ENCODE measurements at regions not wholly inside any gene's neighbourhood (a gene's known extent, or its start where the extent isn't known, plus 50 kb on each side); places are given as distances from the start of the nearest gene placed in this dataset.

GRCh38 chr5:166677891-166678290 lies 1613.6 kb upstream of the WWC1 start:
- no peak for TF ChIP-seq FOXM1 (CRISPR knock-in tag; IDR thresholded peaks at IDR 0.05)
- no peak for TF ChIP-seq NR2C2 (CRISPR knock-in tag; IDR thresholded peaks at IDR 0.05; ENCODE audit: borderline replicate concordance)
- TF ChIP-seq, protein P1, sequence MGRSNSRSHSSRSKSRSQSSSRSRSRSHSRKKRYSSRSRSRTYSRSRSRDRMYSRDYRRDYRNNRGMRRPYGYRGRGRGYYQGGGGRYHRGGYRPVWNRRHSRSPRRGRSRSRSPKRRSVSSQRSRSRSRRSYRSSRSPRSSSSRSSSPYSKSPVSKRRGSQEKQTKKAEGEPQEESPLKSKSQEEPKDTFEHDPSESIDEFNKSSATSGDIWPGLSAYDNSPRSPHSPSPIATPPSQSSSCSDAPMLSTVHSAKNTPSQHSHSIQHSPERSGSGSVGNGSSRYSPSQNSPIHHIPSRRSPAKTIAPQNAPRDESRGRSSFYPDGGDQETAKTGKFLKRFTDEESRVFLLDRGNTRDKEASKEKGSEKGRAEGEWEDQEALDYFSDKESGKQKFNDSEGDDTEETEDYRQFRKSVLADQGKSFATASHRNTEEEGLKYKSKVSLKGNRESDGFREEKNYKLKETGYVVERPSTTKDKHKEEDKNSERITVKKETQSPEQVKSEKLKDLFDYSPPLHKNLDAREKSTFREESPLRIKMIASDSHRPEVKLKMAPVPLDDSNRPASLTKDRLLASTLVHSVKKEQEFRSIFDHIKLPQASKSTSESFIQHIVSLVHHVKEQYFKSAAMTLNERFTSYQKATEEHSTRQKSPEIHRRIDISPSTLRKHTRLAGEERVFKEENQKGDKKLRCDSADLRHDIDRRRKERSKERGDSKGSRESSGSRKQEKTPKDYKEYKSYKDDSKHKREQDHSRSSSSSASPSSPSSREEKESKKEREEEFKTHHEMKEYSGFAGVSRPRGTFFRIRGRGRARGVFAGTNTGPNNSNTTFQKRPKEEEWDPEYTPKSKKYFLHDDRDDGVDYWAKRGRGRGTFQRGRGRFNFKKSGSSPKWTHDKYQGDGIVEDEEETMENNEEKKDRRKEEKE (IDR thresholded peaks at IDR 0.05), result no peak
- TF ChIP-seq, protein P2, sequence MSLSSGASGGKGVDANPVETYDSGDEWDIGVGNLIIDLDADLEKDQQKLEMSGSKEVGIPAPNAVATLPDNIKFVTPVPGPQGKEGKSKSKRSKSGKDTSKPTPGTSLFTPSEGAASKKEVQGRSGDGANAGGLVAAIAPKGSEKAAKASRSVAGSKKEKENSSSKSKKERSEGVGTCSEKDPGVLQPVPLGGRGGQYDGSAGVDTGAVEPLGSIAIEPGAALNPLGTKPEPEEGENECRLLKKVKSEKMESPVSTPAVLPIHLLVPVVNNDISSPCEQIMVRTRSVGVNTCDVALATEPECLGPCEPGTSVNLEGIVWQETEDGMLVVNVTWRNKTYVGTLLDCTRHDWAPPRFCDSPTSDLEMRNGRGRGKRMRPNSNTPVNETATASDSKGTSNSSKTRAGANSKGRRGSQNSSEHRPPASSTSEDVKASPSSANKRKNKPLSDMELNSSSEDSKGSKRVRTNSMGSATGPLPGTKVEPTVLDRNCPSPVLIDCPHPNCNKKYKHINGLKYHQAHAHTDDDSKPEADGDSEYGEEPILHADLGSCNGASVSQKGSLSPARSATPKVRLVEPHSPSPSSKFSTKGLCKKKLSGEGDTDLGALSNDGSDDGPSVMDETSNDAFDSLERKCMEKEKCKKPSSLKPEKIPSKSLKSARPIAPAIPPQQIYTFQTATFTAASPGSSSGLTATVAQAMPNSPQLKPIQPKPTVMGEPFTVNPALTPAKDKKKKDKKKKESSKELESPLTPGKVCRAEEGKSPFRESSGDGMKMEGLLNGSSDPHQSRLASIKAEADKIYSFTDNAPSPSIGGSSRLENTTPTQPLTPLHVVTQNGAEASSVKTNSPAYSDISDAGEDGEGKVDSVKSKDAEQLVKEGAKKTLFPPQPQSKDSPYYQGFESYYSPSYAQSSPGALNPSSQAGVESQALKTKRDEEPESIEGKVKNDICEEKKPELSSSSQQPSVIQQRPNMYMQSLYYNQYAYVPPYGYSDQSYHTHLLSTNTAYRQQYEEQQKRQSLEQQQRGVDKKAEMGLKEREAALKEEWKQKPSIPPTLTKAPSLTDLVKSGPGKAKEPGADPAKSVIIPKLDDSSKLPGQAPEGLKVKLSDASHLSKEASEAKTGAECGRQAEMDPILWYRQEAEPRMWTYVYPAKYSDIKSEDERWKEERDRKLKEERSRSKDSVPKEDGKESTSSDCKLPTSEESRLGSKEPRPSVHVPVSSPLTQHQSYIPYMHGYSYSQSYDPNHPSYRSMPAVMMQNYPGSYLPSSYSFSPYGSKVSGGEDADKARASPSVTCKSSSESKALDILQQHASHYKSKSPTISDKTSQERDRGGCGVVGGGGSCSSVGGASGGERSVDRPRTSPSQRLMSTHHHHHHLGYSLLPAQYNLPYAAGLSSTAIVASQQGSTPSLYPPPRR (CRISPR knock-in tag; IDR thresholded peaks at IDR 0.05; ENCODE audit: borderline replicate concordance), result no peak
- no peak for TF ChIP-seq HOXA3 (CRISPR knock-in tag; IDR thresholded peaks at IDR 0.05)
- no peak for TF ChIP-seq NR1H2 (CRISPR knock-in tag; IDR thresholded peaks at IDR 0.05; ENCODE audit: borderline replicate concordance, low read depth)
- no peak for TF ChIP-seq NBN (conservative IDR thresholded peaks at IDR 0.05)
- no peak for TF ChIP-seq MATR3 (CRISPR knock-in tag; IDR thresholded peaks at IDR 0.05)
- TF ChIP-seq CREB1 (IDR thresholded peaks at IDR 0.05), result no peak
- TF ChIP-seq CREB1 (CRISPR knock-in tag; IDR thresholded peaks at IDR 0.05), result no peak
